SK-N-SH (cell line): ENCODE measurements at regions not wholly inside any gene's neighbourhood (a gene's known extent, or its start where the extent isn't known, plus 50 kb on each side); places are given as distances from the start of the nearest gene placed in this dataset.

Source experiments
- CTCF ChIA-PET: fragments of 300-600, 350-600 bp; formaldehyde crosslinking; extraction: SDS; loops from one replicate; lab custom pipeline; 2021; lab: Yijun Ruan, JAX
- POLR2A ChIA-PET: fragments of 350-600 bp; sonication (Branson Sonifier 250); formaldehyde crosslinking; extraction: SDS; loops from one replicate; lab custom pipeline; 2020; ENCODE audit warnings: antibody characterized with exemption, inconsistent platforms; lab: Yijun Ruan, JAX
- DNase-seq: peaks from one replicate; pipeline ENCODE4 v3.0.0; 2012
- H2AFZ ChIP-seq: fragments of 200-600 bp; sonication (generic); 2 replicates; pipeline ENCODE4 v1.8.1; 2016; ENCODE audit warnings: antibody characterized with exemption, mild to moderate bottlenecking, low read depth
- H3F3A ChIP-seq: fragments of 200-600 bp; sonication (generic); replicated peaks from 2 replicates; pipeline ENCODE3; 2016; ENCODE audit warnings: antibody characterized with exemption, mild to moderate bottlenecking; ENCODE audit not compliant: insufficient read depth
- H3K27ac ChIP-seq, 2 experiments: fragments of 200-500 bp in 1 of 2; fragments of 200-600 bp in 1 of 2; sonication (Bioruptor generic) in 1 of 2; sonication (generic), shearing (Covaris generic) in 1 of 2; 2 replicates each; pipeline versions ENCODE4 v1.5.1 to v1.6.1; 2014 to 2016; ENCODE audit warnings: low read depth in 2 of 2, inconsistent platforms in 1 of 2, low read length in 1 of 2, mild to moderate bottlenecking in 1 of 2, mixed read lengths in 1 of 2
- H3K27me3 ChIP-seq: fragments of 200-600 bp; sonication (generic), shearing (Covaris generic); 2 replicates; pipeline ENCODE4 v1.6.1; 2016; ENCODE audit warnings: mixed run types; ENCODE audit not compliant: insufficient read depth
- H3K36me3 ChIP-seq, 2 experiments: fragments of 200-500 bp in 1 of 2; fragments of 200-600 bp in 1 of 2; sonication (Bioruptor generic) in 1 of 2; sonication (generic) in 1 of 2; replicated peaks in 1 of 2; 2 replicates each; pipeline versions ENCODE3 to v1.5.1; 2014 to 2016; ENCODE audit warnings: low read length in 1 of 2, mild to moderate bottlenecking in 1 of 2; ENCODE audit not compliant: insufficient read depth in 2 of 2, control insufficient read depth in 1 of 2
- H3K4me1 ChIP-seq, 2 experiments: fragments of 200-500 bp in 1 of 2; fragments of 200-600 bp in 1 of 2; sonication (Bioruptor generic) in 1 of 2; sonication (generic), shearing (Covaris generic) in 1 of 2; 2 replicates each; pipeline versions ENCODE4 v1.5.1 to v1.6.1; 2014 to 2016; ENCODE audit warnings: low read depth in 1 of 2, low read length in 1 of 2, mixed run types in 1 of 2; ENCODE audit not compliant: insufficient read depth in 2 of 2, control insufficient read depth in 1 of 2
- H3K4me2 ChIP-seq: fragments of 200-600 bp; sonication (generic), shearing (Covaris generic); 2 replicates; pipeline ENCODE4 v1.6.1; 2017; ENCODE audit warnings: mixed run types
- H3K4me3 ChIP-seq, 2 experiments: fragments of 200-500 bp in 1 of 2; fragments of 200-600 bp in 1 of 2; sonication (Bioruptor generic) in 1 of 2; sonication (generic), shearing (Covaris generic) in 1 of 2; 2 replicates each; pipeline versions ENCODE4 v1.5.1 to v1.8.1; 2014 to 2016; ENCODE audit warnings: low read depth in 2 of 2, inconsistent platforms in 1 of 2, low read length in 1 of 2, mild to moderate bottlenecking in 1 of 2, mixed read lengths in 1 of 2, moderate library complexity in 1 of 2
- H3K79me2 ChIP-seq: fragments of 200-600 bp; sonication (generic); 2 replicates; pipeline ENCODE4 v1.8.1; 2017; ENCODE audit warnings: mild to moderate bottlenecking; ENCODE audit not compliant: insufficient read depth
- H3K9ac ChIP-seq: fragments of 200-600 bp; sonication (generic); 2 replicates; pipeline ENCODE4 v1.6.1; 2017; ENCODE audit warnings: mixed run types
- H3K9me2 ChIP-seq: fragments of 200-600 bp; sonication (generic); 2 replicates; pipeline ENCODE4 v1.6.1; 2017; ENCODE audit warnings: mixed run types
- H3K9me3 ChIP-seq: fragments of 200-600 bp; sonication (generic); 2 replicates; pipeline ENCODE4 v1.6.1; 2017; ENCODE audit warnings: mixed run types, mild to moderate bottlenecking, moderate library complexity
- H4K20me1 ChIP-seq: fragments of 200-600 bp; sonication (generic); 2 replicates; pipeline ENCODE4 v1.6.1; 2017; ENCODE audit warnings: mild to moderate bottlenecking, mixed run types; ENCODE audit not compliant: insufficient read depth
- EP300 ChIP-seq, 2 experiments: IDR thresholded peaks; 2 replicates each; pipeline versions ENCODE4 v1.4.0 to v1.6.1; 2012; ENCODE audit warnings: borderline replicate concordance in 1 of 2, low read depth in 1 of 2, low read length in 1 of 2
- FOXJ3 ChIP-seq: sonication (generic); formaldehyde crosslinking; IDR thresholded peaks from 2 replicates; pipeline ENCODE4 v1.5.1; 2020; ENCODE audit warnings: mild to moderate bottlenecking, missing genetic modification reagents
- GATA2 ChIP-seq: sonication (generic); formaldehyde crosslinking; IDR thresholded peaks from 2 replicates; pipeline ENCODE4 v1.5.0; 2020; ENCODE audit warnings: mild to moderate bottlenecking, missing genetic modification reagents
- IRF3 ChIP-seq: fragments of 150-350 bp; IDR thresholded peaks from 2 replicates; pipeline ENCODE4 v1.6.1; 2016; ENCODE audit warnings: mild to moderate bottlenecking, low read depth, low read length
- MXI1 ChIP-seq: IDR thresholded peaks from 2 replicates; pipeline ENCODE4 v1.6.1; 2012; ENCODE audit warnings: mild to moderate bottlenecking, low read depth, low read length, improper control_type of control experiment
- NFIC ChIP-seq: IDR thresholded peaks from 2 replicates; pipeline ENCODE4 v1.4.0; 2012; ENCODE audit warnings: borderline replicate concordance
- NRF1 ChIP-seq: IDR thresholded peaks from 2 replicates; pipeline ENCODE4 v1.6.1; 2012; ENCODE audit warnings: low read depth, mild to moderate bottlenecking, low read length
- PBX3 ChIP-seq: IDR thresholded peaks from 2 replicates; pipeline ENCODE4; 2012
- RAD21 ChIP-seq: IDR thresholded peaks from 2 replicates; pipeline ENCODE4 v1.6.1; 2012; ENCODE audit warnings: mild to moderate bottlenecking, low read length
- TAF1 ChIP-seq: IDR thresholded peaks from 2 replicates; pipeline ENCODE4 v1.6.1; 2012; ENCODE audit warnings: low read depth, mild to moderate bottlenecking, low read length, moderate library complexity, borderline replicate concordance
- TCF12 ChIP-seq: IDR thresholded peaks from 2 replicates; pipeline ENCODE4 v1.4.0; 2012
- TEAD4 ChIP-seq: IDR thresholded peaks from 2 replicates; pipeline ENCODE4 v1.4.0; 2012; ENCODE audit warnings: mild to moderate bottlenecking, borderline replicate concordance; ENCODE audit not compliant: insufficient read depth
- YY1 ChIP-seq: IDR thresholded peaks from 2 replicates; pipeline ENCODE4 v1.4.0; 2012; ENCODE audit warnings: low read depth, mild to moderate bottlenecking
- WGBS: methylation state at CpG from one replicate; pipeline ENCODE4 v1.1.6; 2017; ENCODE audit warnings: low lambda C conversion rate; 5-methylcytosine and 5-hydroxymethylcytosine counted together
- TF ChIP-seq, protein P1 (sequence below): IDR thresholded peaks from 2 replicates; pipeline ENCODE4 v1.4.0; 2012; ENCODE audit warnings: low read depth, borderline replicate concordance

- Histone ChIP-seq H3K9me2 (no peaks in the 10 kb centered on the region), H3K9me3 (no peaks in the 10 kb centered on the region), H3K27ac (no peak overlapping the region), H3K4me2 (no peak overlapping the region), H3F3A (no peaks in the 10 kb centered on the region), H3K4me1 (no peaks in the 10 kb centered on the region), H3K9ac (no peak overlapping the region), H3K4me3 (no peak overlapping the region), H3K27me3 (no peaks in the 10 kb centered on the region), H4K20me1 (no peaks in the 10 kb centered on the region), H3K79me2 (no peaks in the 10 kb centered on the region), H3K36me3 (no peaks in the 10 kb centered on the region), H2AFZ (no peak overlapping the region)
- no peak for DNase-seq
- ChIA-PET CTCF (no interaction called here), POLR2A (no interaction called here)
- WGBS = 11% methylated on average over 3 of the region's 3 CpGs
- TF ChIP-seq EP300 (IDR thresholded peaks at IDR 0.05; ENCODE audit: borderline replicate concordance in 1 of 2, low read depth in 1 of 2, low read length in 1 of 2) (no peak), RAD21 (no peak), FOXJ3 (no peak), NFIC (no peak), NRF1 (no peak), PBX3 (no peak), TEAD4 (no peak), TAF1 (no peak), TCF12 (no peak), MXI1 (no peak)
- TF ChIP-seq, protein P1, sequence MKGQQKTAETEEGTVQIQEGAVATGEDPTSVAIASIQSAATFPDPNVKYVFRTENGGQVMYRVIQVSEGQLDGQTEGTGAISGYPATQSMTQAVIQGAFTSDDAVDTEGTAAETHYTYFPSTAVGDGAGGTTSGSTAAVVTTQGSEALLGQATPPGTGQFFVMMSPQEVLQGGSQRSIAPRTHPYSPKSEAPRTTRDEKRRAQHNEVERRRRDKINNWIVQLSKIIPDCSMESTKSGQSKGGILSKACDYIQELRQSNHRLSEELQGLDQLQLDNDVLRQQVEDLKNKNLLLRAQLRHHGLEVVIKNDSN = no peak
Measured at GRCh38 chr12:112590281-112590680, 171.5 kb downstream of the PTPN11 start.

- Histone ChIP-seq H4K20me1 (no peaks in the 10 kb centered on the region), H3K27me3 (no peaks in the 10 kb centered on the region), H3K36me3 (no peaks in the 10 kb centered on the region), H3K9me2 (no peaks in the 10 kb centered on the region), H3K9me3 (no peaks in the 10 kb centered on the region), H3F3A (no peaks in the 10 kb centered on the region), H3K27ac (no peak overlapping the region), H3K9ac (no peak overlapping the region), H3K79me2 (no peaks in the 10 kb centered on the region), H3K4me3 (no peak overlapping the region), H3K4me1 (no peaks in the 10 kb centered on the region), H2AFZ (no peak overlapping the region), H3K4me2 (no peak overlapping the region)
- TF ChIP-seq IRF3 (no peak), PBX3 (no peak), YY1 (no peak), GATA2 (CRISPR knock-in tag) (no peak), TEAD4 (no peak), EP300 (IDR thresholded peaks at IDR 0.05; ENCODE audit: borderline replicate concordance in 1 of 2, low read depth in 1 of 2, low read length in 1 of 2) (no peak), FOXJ3 (no peak)
- ChIA-PET CTCF (no interaction called here), POLR2A (no interaction called here)
- no peak for DNase-seq
- 31% methylated on average over 5 of the region's 5 CpGs for WGBS
Measured at GRCh38 chr12:112591488-112591887, 172.7 kb downstream of the PTPN11 start.
